Stimulated activated CD4-positive, alpha-beta T cell treated with anti-CD3 and anti-CD28 coated beads, Interleukin-2, amount 100 ng/mL, for 48 hours (primary cell): ENCODE measurements at regions not wholly inside any gene's neighbourhood (a gene's known extent, or its start where the extent isn't known, plus 50 kb on each side); places are given as distances from the start of the nearest gene placed in this dataset.
"Not testable (repeated sequence)": the region's sequence is repeated elsewhere in the genome, so short reads cannot be mapped to it uniquely, and the experiment has no call there.

Source experiments
- DNase-seq, 2 donors: peaks; one replicate each; pipeline ENCODE4 v3.0.0-alpha.2; 2020

DNA sequence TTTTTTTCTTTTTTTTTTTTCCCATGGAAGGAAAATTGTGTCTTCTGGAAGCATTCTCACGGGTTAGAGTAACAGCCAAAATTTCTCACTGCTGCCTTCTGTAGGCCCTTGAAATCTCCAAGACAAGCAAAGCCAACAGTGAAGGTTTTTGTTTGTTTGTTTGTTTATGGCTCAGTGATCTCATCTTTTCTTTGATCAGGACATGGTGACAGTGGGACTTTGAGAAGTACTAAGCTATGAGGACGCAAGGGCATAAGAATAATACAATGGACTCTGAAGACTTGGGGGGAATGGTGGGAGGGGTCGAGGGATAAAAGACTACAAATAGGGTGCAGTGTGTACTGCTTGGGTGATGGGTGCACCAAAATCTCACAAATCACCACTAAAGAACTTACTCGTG lies 419.4 kb downstream of the PTPRC start:
- no peak for DNase-seq

GRCh38 chr1:199064971-199065370 lies 426.1 kb downstream of the PTPRC start:
- no peak for DNase-seq

DNA sequence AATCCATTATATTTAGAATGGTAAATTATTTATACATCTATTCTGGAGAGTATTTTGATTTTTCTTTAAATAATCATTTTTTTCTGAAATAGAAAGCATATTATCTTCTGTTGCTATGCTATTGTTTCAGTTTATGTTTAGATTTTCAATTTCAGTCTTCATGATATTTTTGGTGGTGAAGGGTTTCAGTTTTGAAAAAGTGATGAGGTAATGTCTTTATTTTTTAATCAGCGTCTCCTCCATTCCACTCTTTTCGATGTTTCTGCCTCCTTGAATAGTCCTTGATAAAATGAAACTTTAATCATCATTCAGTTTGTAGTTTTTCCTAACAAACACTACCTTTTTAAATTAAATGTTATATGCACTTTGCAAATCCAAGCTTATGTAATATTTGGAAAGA lies 428.6 kb downstream of the PTPRC start:
- DNase-seq, result no peak

- DNase-seq, result no peak
Observed at GRCh38 chr1:199071080-199071479, 432.2 kb downstream of the PTPRC start.

- DNase-seq, result no peak
Observed at GRCh38 chr1:199073166-199073565, 434.3 kb downstream of the PTPRC start.

GRCh38 chr1:199075792-199076191 lies 437.0 kb downstream of the PTPRC start:
- no peak for DNase-seq

DNA sequence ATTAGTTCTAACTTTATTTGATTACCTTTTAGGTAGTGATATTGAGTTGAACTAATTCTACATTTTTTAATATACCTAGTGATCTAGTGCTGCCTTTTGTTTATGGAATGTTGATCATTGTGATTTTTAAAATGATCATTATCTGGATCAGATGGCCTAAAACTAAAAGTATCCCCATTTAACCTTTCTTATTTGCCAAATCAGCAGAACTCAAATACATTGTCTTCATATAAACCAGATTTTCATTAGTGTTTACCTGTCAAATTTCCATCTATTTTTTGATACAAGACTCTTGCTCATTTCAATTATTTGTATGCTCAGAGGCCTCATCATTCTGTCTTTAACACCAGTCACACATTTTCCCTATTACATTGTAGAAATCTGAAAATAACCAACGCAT lies 441.2 kb downstream of the PTPRC start:
- no peak for DNase-seq

DNA sequence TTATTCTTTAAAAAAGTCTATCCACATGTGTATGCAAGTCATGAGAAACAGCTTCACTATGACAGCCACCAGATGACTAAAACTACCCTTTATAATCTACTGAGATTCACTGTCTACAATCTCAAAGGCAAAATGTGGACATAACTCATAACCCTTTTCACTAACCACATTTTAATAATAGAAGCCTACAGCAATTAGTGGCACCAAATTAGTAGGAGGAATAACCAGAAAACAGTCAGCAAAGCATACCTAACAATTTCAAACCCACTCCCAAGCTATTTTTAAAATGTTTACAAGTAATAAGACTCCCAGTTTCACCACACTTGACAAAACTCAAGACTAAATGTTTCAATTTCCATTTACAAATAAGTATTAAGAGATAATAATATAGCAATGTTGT lies 442.9 kb downstream of the PTPRC start:
- no peak for DNase-seq

DNA sequence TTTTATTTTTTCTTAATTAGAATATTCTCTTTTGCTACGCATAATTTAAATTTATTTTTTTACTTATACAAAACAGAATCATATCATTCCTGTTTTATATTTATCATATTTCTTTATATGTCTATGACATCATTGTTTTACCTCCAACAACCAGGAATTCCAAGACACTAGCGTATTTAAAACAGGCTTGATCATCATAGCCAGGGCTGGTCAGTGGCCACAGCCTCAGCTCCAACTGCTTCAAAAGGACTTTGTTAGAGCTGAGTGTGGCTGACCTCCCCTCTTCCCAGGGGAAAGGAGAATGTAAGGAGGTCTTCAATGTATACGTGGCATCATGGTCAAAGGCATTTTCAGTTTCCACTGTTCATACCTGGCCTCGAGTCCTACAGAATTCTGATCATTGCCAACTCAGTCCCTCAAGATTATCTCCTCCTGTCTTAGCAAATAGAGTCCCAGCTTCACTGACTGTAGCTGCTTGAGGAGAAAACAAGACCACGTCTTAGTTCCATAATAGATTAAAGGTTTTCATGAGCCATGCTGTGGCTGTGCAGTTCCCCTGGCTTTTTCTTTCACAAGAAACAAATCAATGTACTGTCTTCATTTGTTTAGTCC lies 444.0 kb downstream of the PTPRC start:
- DNase-seq, result no peak

DNA sequence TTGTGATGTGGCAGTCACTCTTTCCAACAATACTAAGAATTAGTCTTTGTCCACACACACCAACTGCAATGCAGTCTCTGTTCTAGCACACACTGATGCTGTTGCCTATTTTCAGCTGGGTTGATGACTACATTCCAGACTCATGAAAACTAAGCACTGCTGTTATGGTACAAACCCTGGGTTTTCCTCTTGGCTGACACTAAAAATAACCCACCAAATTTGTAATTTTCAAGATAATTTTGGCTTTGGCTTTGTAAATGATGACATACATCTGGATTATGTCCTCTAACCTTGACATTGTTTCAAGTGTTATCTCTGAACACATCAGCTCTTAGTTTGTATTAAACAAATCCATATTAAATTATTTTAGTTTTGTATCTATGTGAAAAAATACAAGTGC lies 444.8 kb downstream of the PTPRC start:
- no peak for DNase-seq

- no peak for DNase-seq
Observed at GRCh38 chr1:199084293-199084692, 445.5 kb downstream of the PTPRC start.

DNA sequence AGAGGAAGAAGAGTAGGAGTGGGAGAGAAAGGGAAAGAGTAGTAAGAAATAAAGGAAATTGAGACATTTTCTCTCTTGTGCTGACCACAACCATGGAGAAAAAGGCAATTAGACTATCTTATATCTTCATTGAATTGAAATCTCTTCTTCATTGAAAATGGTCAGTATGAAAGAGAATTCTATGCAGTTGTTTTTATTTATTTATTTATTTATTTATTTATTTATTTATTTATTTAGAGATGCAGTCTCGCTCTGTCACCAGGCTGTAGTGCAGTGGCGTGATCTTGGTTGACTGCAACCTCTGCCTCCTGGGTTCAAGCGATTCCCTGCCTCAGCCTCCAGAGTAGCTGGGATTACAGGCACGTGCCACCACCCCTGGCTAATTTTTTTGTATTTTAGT lies 447.1 kb downstream of the PTPRC start:
- DNase-seq, result no peak

- no peak for DNase-seq
Observed at GRCh38 chr1:199087144-199087543, 448.3 kb downstream of the PTPRC start.

DNA sequence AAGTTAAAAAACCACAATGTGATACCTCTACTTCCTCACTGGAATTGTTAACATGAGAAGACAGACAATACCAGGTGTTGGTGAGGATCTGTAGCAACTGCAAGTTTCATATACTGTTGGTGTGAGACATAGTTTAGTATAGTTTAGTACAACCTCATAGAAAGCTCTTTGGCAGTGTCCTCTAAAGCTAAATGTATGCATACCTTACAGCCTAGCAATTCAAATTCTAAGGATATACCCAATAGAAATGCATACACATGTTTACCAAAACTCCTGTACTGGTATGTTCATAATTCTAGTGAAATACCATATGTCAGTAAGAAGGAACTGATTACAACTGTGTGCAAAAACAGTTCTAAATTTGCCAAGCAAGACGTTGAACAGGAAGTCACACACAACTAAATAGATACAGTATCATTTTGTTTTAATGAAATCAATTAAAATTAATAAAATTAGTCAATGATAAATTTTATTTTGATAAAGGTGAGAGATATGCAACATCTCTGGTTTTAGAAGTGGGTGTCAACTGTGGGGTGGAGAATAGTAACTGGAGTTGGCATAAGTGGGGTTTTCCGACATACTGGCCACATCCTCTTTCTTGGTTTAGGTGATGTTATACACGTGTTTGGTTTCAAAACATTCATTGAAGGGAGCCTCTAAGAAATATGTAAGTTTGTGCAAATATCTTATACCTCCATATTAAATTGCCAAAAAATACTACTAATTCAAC lies 450.7 kb downstream of the PTPRC start:
- no peak for DNase-seq

- DNase-seq, result not testable (repeated sequence)
Observed at GRCh38 chr1:199095628-199096027, 456.8 kb downstream of the PTPRC start.

- no peak for DNase-seq
Observed at GRCh38 chr1:199096591-199096990, 457.8 kb downstream of the PTPRC start.

- no peak for DNase-seq
Observed at GRCh38 chr1:199098468-199098867, 459.6 kb downstream of the PTPRC start.

DNA sequence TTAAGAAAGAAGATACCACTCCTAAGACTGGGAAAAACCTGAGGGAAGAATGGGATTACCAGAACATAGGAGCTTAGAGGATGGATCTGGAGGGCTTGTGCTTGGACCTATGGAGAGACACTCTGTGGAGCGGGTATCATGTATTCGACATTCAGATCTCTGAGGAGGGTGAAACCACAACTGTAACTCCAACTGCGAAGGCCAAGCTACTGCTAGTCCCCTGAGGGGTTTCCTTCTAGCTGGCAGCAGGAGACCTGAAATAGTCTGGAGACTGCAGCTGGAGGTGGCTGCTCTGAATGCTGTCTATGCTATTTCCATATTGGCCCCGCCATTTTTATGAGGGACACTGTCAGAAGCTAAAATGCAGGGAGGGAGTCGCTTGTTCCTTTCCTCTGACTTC lies 462.3 kb downstream of the PTPRC start:
- no peak for DNase-seq

DNA sequence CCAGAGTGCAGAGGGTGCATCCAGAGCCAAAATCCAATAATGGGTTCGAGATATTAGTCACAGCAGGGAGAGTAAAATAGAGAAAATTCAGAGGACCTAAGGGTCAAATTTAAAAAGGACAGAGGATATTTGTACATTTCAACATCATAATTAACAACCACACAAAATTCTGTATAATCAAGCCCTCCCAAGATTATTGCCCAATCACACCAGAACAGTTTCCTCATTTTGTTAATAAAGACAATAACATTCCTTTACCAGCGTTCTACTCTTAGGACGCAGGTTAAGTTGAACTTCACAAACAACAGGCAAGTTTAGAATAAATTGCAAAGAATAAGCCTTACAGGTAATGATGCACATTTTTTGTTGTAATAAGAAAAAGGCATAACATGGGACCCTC lies 462.8 kb downstream of the PTPRC start:
- no peak for DNase-seq

DNA sequence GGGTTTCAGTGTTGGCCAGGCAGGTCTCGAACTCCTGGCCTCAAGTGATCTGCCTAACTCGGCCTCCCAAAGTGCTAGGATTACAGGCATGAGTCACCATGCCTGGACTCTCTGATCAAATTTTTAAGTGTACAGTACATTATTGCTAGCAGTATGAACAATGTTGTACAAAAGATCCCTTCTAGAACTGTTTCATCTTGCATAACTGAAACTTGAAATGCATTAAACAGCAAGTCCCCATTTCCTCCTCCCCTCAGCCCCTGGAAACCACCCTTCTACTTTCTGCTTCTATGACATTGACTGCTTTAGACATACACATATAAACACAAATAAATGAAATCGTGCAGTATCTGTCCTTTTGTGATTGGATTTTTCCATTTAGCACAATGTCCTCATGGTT lies 463.4 kb downstream of the PTPRC start:
- DNase-seq, result no peak

DNA sequence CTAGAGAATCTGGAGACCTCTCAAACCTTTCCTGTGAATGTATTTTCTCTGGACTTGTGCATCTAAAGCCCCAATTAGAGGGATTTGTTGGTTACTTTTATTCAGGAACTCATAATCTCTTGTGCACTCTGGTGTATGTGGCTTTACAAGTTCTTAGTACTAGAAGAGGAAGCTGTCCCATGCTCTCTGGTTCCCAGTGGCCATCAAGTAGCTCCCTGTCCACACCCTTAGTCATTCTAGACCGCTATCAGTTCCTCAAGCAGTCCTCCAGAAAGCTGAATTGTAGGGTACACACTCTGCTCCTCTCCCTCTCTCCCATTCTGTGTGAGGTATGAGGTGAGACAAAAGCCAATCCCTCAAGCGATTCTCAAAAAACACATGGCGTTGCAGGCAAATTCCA lies 470.3 kb downstream of the PTPRC start:
- DNase-seq, result no peak

GRCh38 chr1:199112365-199112764 lies 473.5 kb downstream of the PTPRC start:
- no peak for DNase-seq

DNA sequence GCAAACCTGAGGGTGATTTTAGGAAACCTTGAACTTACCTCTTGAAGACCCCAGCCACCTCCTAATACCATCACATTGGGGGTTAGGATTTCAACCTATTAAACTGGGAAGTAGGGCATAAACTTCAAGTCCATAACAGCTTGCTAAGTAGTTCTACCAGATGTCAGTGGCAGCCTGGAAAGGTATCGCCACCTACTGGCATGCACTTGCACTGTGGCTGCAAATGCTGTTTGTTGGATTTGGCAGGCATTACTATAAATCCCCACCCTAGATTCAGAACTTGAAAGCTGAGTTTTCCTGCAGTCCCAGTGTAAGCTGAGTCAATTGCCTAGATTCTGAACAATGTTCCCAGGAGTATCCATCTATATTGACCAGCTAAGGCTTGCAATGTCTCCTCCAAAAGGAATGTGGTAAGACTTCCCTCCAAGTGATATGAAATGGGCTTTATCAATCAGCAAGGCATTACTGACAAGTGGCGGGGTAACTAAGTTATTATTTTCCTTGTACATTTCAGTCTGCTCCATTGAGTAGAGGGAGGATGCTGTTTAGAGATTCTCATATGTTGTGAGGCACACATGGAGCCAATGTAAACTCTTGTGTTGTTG lies 474.5 kb downstream of the PTPRC start:
- DNase-seq, result peak; percentile 53 to 59

- no peak for DNase-seq
Observed at GRCh38 chr1:199116488-199116887, 477.6 kb downstream of the PTPRC start.

- DNase-seq, result no peak
Observed at GRCh38 chr1:199121047-199121446, 482.2 kb downstream of the PTPRC start.
